ENCODE measurements at regions not wholly inside any gene's neighbourhood (a gene's known extent, or its start where the extent isn't known, plus 50 kb on each side); places are given as distances from the start of the nearest gene placed in this dataset.

- no peak overlapping the region for H3K4me3 ChIP-seq
- 66 to 85% (median 78%) methylated on average over 4 of the region's 4 CpGs for whole genome bisulfite sequencing, 5 donors
- TF ChIP-seq POLR2AphosphoS5 (IDR thresholded peaks at IDR 0.05) (no peak), CTCF (IDR thresholded peaks at IDR 0.05 in 8 of 11, conservative IDR thresholded peaks at IDR 0.05 in 3 of 11) (no peak), POLR2A (IDR thresholded peaks at IDR 0.05) (no peak)
- intact Hi-C loops (cut with DNase I; ENCODE audit: low total_unique reads): no loop called here
- no peak for DNase-seq
- H3K4me1 ChIP-seq: no peaks in the 10 kb centered on the region
- H3K27ac ChIP-seq: no peak overlapping the region
- H3K9me3 ChIP-seq: no peaks in the 10 kb centered on the region
- H3K36me3 ChIP-seq: no peaks in the 10 kb centered on the region
- H3K27me3 ChIP-seq (replicated peaks in 1 of 7): no peaks in the 10 kb centered on the region
Observed at GRCh38 chr12:25755136-25755970, 202.3 kb upstream of the LMNTD1 start.

GRCh38 chr12:25755971-25756260 is 202.6 kb upstream of the RASSF8 start:
- Histone ChIP-seq H3K4me3 (no peak overlapping the region), H3K9me3 (no peaks in the 10 kb centered on the region), H3K27ac (no peak overlapping the region), H3K36me3 (no peaks in the 10 kb centered on the region), H3K27me3 (replicated peaks in 1 of 7) (no peaks in the 10 kb centered on the region), H3K4me1 (no peaks in the 10 kb centered on the region)
- no peak for DNase-seq
- intact Hi-C loops (cut with DNase I; ENCODE audit: low total_unique reads): no loop called here
- TF ChIP-seq POLR2A (IDR thresholded peaks at IDR 0.05): no peak
- no peak for TF ChIP-seq POLR2AphosphoS5 (IDR thresholded peaks at IDR 0.05)
- no peak for TF ChIP-seq CTCF (IDR thresholded peaks at IDR 0.05 in 8 of 11, conservative IDR thresholded peaks at IDR 0.05 in 3 of 11)
- WGBS, 5 donors: 86 to 98% (median 93%) methylated on average over 2 of the region's 2 CpGs

- Histone ChIP-seq H3K9me3 (no peaks in the 10 kb centered on the region), H3K4me1 (no peaks in the 10 kb centered on the region), H3K36me3 (no peaks in the 10 kb centered on the region), H3K4me3 (no peak overlapping the region), H3K27ac (no peak overlapping the region), H3K27me3 (replicated peaks in 1 of 7) (no peaks in the 10 kb centered on the region)
- 82 to 94% (median 89%) methylated on average over 1 of the region's 1 CpG for WGBS, 5 donors
- no peak for TF ChIP-seq POLR2AphosphoS5 (IDR thresholded peaks at IDR 0.05)
- no peak for TF ChIP-seq POLR2A (IDR thresholded peaks at IDR 0.05)
- no peak for TF ChIP-seq CTCF (IDR thresholded peaks at IDR 0.05 in 8 of 11, conservative IDR thresholded peaks at IDR 0.05 in 3 of 11)
- intact Hi-C loops (cut with DNase I; ENCODE audit: low total_unique reads): no loop called here
- DNase-seq: no peak
Observed at GRCh38 chr12:25757037-25757665, 201.3 kb upstream of the RASSF8 start.

- H3K4me1 ChIP-seq: no peaks in the 10 kb centered on the region
- no peak overlapping the region for H3K27ac ChIP-seq
- H3K9me3 ChIP-seq: no peaks in the 10 kb centered on the region
- H3K27me3 ChIP-seq (replicated peaks in 1 of 7): no peaks in the 10 kb centered on the region
- no peak for TF ChIP-seq POLR2AphosphoS5 (IDR thresholded peaks at IDR 0.05)
- 81 to 92% (median 86%) methylated on average over 2 of the region's 2 CpGs for WGBS, 5 donors
- DNase-seq: no peak
- intact Hi-C loops (cut with DNase I; ENCODE audit: low total_unique reads): no loop called here
- H3K36me3 ChIP-seq: no peaks in the 10 kb centered on the region
- H3K4me3 ChIP-seq: no peak overlapping the region
Observed at GRCh38 chr12:25759752-25760151, 198.7 kb upstream of the RASSF8 start.

Measured in spleen (tissue), 11 donors.